Subcutaneous abdominal adipose tissue (tissue), 5 donors: ENCODE measurements at regions not wholly inside any gene's neighbourhood (a gene's known extent, or its start where the extent isn't known, plus 50 kb on each side); places are given as distances from the start of the nearest gene placed in this dataset.
"Not testable (repeated sequence)": the region's sequence is repeated elsewhere in the genome, so short reads cannot be mapped to it uniquely, and the experiment has no call there.

Experiments
- H3K27ac ChIP-seq: one replicate; pipeline ENCODE4 v1.7.0; 2013; ENCODE audit warnings: low read depth, mild to moderate bottlenecking, inconsistent platforms, low read length, moderate library complexity
- H3K27me3 ChIP-seq, 5 donors: one replicate each; pipeline ENCODE4 v1.7.0; 2013; ENCODE audit warnings: low read length in 5 of 5, inconsistent platforms in 1 of 5; ENCODE audit not compliant: control insufficient read depth in 5 of 5, insufficient read depth in 4 of 5
- H3K36me3 ChIP-seq, 5 donors: one replicate each; pipeline ENCODE4 v1.7.0; 2013; ENCODE audit warnings: low read length in 5 of 5; ENCODE audit not compliant: control insufficient read depth in 5 of 5, insufficient read depth in 5 of 5
- H3K4me1 ChIP-seq, 5 donors: one replicate each; pipeline ENCODE4 v1.7.0; 2013; ENCODE audit warnings: low read length in 5 of 5, mild to moderate bottlenecking in 3 of 5, moderate library complexity in 1 of 5; ENCODE audit not compliant: control insufficient read depth in 5 of 5, insufficient read depth in 5 of 5
- H3K4me3 ChIP-seq, 5 donors: one replicate each; pipeline ENCODE4 v1.7.0; 2013; ENCODE audit warnings: low read length in 5 of 5, low read depth in 1 of 5
- H3K9ac ChIP-seq, 5 donors: one replicate each; pipeline ENCODE4 v1.7.0; 2013; ENCODE audit warnings: low read length in 5 of 5, mild to moderate bottlenecking in 4 of 5, moderate library complexity in 3 of 5
- H3K9me3 ChIP-seq, 5 donors: one replicate each; pipeline ENCODE4 v1.7.0; 2013; ENCODE audit warnings: low read length in 5 of 5; ENCODE audit not compliant: control insufficient read depth in 5 of 5
- donor health status: healthy.
- donor health status: healthy.
- donor health status: healthy.
- donor health status: healthy.
- donor health status: healthy.

DNA sequence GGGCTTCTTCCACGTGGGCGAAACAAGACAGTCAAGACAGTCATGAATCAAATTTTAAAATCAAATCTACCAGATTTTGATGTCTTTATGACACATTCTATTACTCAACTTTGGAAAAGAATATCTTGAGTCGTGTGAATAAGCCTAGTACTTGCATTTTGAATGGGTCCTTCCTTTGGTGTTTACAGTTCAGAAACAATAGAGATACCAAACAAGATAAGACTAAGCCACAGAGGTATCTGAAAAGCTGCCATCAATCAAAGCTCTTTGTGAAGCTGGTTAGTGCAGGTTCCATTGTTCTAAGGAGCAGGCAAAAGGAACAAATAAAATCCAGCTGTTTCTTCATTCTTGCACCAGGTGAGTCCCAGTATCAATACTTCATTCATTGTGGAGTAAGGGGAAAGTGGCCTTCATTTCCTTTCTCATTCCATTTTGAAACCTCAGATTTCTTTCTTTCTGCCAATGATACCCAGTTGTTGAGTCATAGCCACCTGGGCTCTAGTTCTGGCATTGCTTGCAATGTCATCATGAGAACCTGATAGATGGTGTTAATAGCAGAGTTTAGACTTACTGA lies 151.7 kb upstream of the L3MBTL4 start:
- H3K9ac ChIP-seq, result no peak overlapping the region
- H3K36me3 ChIP-seq, result no peaks in the 10 kb centered on the region
- no peaks in the 10 kb centered on the region for H3K9me3 ChIP-seq
- H3K4me1 ChIP-seq, result peaks cover 0 to 7% (median 5%) of the 10 kb centered on the region in 5 donors
- H3K27me3 ChIP-seq, result no peaks in the 10 kb centered on the region
- no peak overlapping the region for H3K27ac ChIP-seq
- no peak overlapping the region for H3K4me3 ChIP-seq

DNA sequence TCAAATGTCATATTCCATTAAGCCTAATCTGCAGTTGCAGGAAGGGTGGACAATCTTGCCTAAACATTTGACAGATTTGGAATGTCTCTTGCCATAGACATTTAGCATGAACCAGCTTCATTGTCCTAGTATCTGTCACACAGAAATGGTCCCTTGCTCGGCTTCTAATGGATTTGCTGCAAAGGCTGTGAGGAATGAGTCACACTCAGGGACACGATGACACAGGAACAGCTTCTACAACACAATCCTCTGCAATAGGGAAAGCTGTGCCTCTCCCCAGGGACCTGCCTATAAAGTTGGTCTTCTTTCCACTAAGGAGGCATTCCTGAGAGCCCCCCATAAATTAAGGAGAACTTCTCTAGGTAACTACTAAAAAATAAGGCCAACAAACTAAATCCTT lies 155.1 kb upstream of the L3MBTL4 start:
- Histone ChIP-seq H3K9ac (no peak overlapping the region), H3K36me3 (no peaks in the 10 kb centered on the region), H3K9me3 (no peaks in the 10 kb centered on the region), H3K4me1 (no peaks in the 10 kb centered on the region), H3K27me3 (no peaks in the 10 kb centered on the region), H3K4me3 (no peak overlapping the region), H3K27ac (no peak overlapping the region)

DNA sequence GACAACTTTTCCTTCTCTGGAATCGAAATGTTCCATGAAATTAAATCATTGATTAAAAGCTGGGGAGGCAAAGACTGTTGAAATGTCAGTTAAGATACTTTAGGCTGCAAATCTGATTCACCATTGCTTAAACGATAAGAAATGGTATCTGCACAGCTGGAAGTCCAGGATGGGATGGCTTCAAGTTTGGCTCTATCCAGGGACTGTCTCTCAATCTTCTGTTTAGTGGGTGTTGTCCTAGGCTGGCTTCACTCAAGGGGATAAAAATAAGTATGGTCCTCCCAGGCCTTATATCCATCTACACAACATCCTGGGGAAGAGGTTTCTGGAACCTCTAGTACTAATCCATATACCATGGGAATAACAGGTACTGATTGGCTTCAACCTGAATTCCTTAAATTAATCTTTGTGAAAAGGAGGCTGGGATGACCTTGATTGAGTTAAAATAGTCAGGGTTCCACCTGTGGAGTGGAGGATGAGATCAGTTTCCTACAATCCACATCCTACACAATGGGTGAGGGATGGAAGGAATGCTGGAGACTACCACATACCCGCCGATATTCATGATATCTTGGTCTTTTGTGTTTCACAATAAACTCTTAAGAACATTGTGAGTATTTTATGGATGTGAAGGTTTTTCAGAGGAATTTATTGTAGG lies 156.0 kb upstream of the L3MBTL4 start:
- H3K27me3 ChIP-seq, result no peaks in the 10 kb centered on the region
- H3K9me3 ChIP-seq, result no peaks in the 10 kb centered on the region
- H3K4me3 ChIP-seq, result no peak overlapping the region
- no peaks in the 10 kb centered on the region for H3K36me3 ChIP-seq
- no peaks in the 10 kb centered on the region for H3K4me1 ChIP-seq
- H3K9ac ChIP-seq, result no peak overlapping the region
- no peak overlapping the region for H3K27ac ChIP-seq

DNA sequence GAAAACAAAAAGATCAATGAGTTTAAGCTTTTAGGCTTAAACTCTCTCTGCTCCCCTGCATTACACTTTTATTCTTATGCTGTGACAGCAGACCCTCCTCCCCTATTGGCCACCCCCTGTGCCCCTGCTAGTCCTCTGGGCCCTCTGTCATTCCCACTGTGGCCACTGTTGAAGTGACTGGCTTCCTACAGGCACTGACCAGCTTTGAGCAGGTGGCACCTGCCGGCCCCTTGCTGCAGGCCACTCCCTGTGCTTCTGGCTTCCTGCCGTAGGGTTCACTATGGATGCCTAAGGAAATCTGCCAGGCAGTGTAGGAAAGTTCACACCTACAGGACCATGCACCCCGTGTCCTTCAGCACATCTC lies 156.5 kb upstream of the L3MBTL4 start:
- H3K27me3 ChIP-seq, result no peaks in the 10 kb centered on the region
- H3K9me3 ChIP-seq, result no peaks in the 10 kb centered on the region
- H3K4me3 ChIP-seq, result no peak overlapping the region
- H3K4me1 ChIP-seq, result no peaks in the 10 kb centered on the region
- H3K9ac ChIP-seq, result no peak overlapping the region
- no peaks in the 10 kb centered on the region for H3K36me3 ChIP-seq
- H3K27ac ChIP-seq, result no peak overlapping the region

DNA sequence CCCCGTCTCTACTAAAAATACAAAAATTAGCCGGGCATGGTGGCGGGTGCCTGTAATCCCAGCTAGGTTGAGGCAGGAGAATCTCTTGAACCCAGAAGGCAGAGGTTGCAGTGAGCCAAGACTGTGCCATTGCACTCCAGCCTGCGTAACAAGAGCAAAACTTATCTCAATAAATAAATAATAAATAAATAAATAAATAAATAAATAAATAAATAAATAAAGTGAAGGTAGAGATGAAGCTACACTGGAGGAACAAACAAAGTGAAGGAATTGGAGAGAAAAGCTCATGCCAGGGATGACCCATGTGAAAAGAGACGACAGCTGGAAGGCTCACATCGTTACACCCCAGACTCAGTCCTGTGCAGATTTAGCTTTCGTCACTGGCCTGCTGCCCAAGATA lies 157.3 kb upstream of the ARHGAP28 start:
- not testable (repeated sequence) for H3K27ac ChIP-seq, H3K36me3 ChIP-seq, H3K4me3 ChIP-seq, H3K4me1 ChIP-seq, H3K9me3 ChIP-seq, H3K27me3 ChIP-seq, H3K9ac ChIP-seq

DNA sequence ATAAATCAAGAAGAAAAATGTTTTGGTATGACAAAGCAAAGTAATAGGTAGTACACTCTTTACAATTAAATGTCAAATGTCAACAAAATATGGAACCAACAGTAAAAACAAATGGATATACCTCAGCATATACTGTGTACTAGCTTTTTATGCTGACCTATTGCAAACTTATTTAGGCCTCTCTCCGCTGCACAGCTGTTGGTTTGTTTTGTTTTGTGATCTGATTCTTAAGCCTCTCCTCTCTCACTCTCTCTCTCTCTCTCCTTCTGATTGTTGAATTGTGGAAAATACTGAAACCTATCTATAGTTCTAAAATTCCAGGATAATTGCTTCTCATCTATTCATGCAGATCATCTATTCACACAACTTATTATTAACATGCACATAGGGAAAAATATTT lies 154.9 kb upstream of the ARHGAP28 start:
- H3K9me3 ChIP-seq, result no peaks in the 10 kb centered on the region
- no peaks in the 10 kb centered on the region for H3K36me3 ChIP-seq
- no peak overlapping the region for H3K9ac ChIP-seq
- H3K4me3 ChIP-seq, result no peak overlapping the region
- H3K4me1 ChIP-seq, result no peaks in the 10 kb centered on the region
- H3K27me3 ChIP-seq, result no peaks in the 10 kb centered on the region
- no peak overlapping the region for H3K27ac ChIP-seq

DNA sequence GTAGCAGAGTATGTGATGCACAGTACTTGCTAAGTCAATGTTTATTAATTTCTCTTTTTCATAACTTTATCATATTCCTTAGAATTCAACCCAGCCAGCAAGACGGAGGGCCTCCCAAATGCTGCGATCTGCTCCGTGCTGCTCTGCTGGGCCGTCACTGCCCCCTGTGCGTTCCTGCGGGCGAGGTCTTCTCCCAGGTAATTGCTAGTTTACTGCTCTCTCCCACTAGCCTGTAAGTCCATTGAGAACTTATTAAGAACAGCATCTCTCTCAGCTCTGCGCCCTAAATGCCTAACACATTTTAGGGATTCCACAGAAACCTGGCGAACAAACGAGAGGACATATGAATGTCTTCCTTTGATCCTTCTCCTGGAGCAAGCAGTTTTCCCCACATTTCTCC lies 153.6 kb upstream of the ARHGAP28 start:
- Histone ChIP-seq H3K36me3 (no peaks in the 10 kb centered on the region), H3K9ac (no peak overlapping the region), H3K4me3 (no peak overlapping the region), H3K27me3 (no peaks in the 10 kb centered on the region), H3K27ac (no peak overlapping the region), H3K9me3 (no peaks in the 10 kb centered on the region), H3K4me1 (no peaks in the 10 kb centered on the region)

DNA sequence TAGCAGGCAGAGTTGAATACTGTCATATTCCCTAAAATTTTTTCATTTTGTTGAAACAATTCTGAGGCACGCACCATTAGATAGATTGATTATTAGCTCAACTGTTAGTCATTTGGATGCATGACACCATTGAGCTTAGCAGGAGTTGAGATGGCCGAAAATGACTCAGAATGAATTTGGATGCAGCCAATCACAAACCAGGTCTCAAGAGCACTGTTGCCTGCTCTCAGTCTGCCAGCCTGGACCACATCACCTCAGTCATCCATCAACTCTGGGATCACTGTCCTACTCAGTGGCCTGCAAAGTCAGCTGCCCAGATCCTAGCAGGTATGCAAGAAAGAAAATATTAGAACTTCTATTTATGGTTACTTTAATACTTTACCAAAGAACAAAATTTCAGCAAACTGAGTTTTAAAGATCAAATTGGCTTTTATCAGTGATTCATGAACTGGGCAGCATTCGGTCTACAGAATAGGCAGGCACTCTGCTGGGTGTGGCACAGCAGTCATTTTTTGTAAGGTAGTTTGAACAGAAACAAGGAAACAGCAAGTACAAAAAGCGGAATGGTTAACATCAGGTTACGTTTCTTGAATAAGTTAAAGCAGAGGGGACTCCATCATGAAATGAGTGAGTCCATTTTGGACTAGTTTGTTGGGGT lies 152.7 kb upstream of the ARHGAP28 start:
- no peaks in the 10 kb centered on the region for H3K27me3 ChIP-seq
- H3K9me3 ChIP-seq, result no peaks in the 10 kb centered on the region
- H3K4me3 ChIP-seq, result no peak overlapping the region
- no peak overlapping the region for H3K27ac ChIP-seq
- H3K4me1 ChIP-seq, result no peaks in the 10 kb centered on the region
- no peak overlapping the region for H3K9ac ChIP-seq
- no peaks in the 10 kb centered on the region for H3K36me3 ChIP-seq

DNA sequence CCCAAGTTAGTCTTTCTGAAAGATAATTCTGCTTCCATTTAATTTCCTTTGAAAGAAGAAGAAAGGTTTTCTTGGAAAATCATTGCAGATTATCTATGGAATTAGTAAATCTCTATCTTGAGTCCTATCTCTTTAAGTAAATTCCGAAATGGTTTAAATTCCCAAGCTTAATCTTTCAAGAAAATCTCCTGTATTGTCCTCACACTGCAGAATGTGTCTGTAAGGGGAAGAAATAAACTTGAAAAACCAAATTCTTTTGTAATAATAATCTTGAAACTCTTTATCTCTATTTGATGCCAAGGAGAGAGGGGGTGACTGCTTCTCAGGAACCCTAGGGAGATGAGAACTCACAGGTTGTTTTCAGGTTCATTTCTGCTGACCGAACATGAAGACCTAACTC lies 150.8 kb upstream of the ARHGAP28 start:
- Histone ChIP-seq H3K27me3 (no peaks in the 10 kb centered on the region), H3K4me3 (no peak overlapping the region), H3K9ac (no peak overlapping the region), H3K9me3 (no peaks in the 10 kb centered on the region), H3K36me3 (no peaks in the 10 kb centered on the region), H3K4me1 (no peaks in the 10 kb centered on the region), H3K27ac (no peak overlapping the region)

DNA sequence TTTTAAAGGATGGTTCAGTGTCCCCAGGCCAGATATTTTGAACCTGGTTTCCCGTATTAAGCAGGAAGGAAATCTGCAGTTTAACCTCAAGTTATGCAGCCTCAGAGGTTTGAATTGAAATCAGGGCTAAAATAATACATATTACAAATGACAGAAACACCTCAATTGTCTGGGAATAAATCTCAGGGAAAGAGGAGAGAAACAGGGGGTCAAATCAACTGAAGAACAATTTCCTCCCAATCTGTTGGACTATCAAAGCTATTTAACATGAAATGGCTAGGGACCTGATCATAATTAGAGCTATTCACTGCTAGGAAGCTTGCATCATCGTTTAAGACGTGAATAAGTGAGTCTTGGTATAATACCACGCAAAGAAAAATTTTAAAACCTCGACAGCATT lies 150.0 kb upstream of the ARHGAP28 start:
- Histone ChIP-seq H3K4me1 (no peaks in the 10 kb centered on the region), H3K27ac (no peak overlapping the region), H3K9ac (no peak overlapping the region)

More for the DNA sequence above, 150.0 kb upstream of the ARHGAP28 start:
- Histone ChIP-seq H3K9me3 (no peaks in the 10 kb centered on the region), H3K4me3 (no peak overlapping the region), H3K27me3 (no peaks in the 10 kb centered on the region), H3K36me3 (no peaks in the 10 kb centered on the region)
